GM23338 (cell line): ENCODE measurements at regions not wholly inside any gene's neighbourhood (a gene's known extent, or its start where the extent isn't known, plus 50 kb on each side); places are given as distances from the start of the nearest gene placed in this dataset.

Experiments used
- ATAC-seq: fragments of 200-7000 bp; cut with Tn5 transposase; 3 replicates; pipeline ENCODE4 v1.9.1; 2020
- DNase-seq: peaks from one replicate; pipeline ENCODE4 v3.0.0-alpha.2; 2015; ENCODE audit warnings: low spot score
- H2AFZ ChIP-seq: fragments of 200-600 bp; sonication (generic); 2 replicates; pipeline ENCODE4 v1.8.0; 2016; ENCODE audit warnings: antibody characterized with exemption, mild to moderate bottlenecking, moderate library complexity
- H3F3A ChIP-seq: fragments of 200-600 bp; sonication (generic); replicated peaks from 2 replicates; pipeline ENCODE4 v1.8.0; 2017; ENCODE audit warnings: antibody characterized with exemption, mixed run types, low read depth
- H3K27ac ChIP-seq: fragments of 200-600 bp; sonication (generic); 2 replicates; pipeline ENCODE4 v1.6.1; 2016; ENCODE audit warnings: low read depth
- H3K27me3 ChIP-seq: fragments of 200-600 bp; sonication (generic); 2 replicates; pipeline ENCODE4 v1.8.0; 2016; ENCODE audit warnings: mild to moderate bottlenecking, mixed run types, moderate library complexity; ENCODE audit not compliant: insufficient read depth
- H3K36me3 ChIP-seq: fragments of 200-600 bp; sonication (generic); 2 replicates; pipeline ENCODE4 v1.8.0; 2016; ENCODE audit warnings: mild to moderate bottlenecking; ENCODE audit not compliant: insufficient read depth
- H3K4me1 ChIP-seq: fragments of 200-600 bp; sonication (generic); 2 replicates; pipeline ENCODE4 v1.8.0; 2016; ENCODE audit warnings: mild to moderate bottlenecking, moderate library complexity; ENCODE audit not compliant: insufficient read depth
- H3K4me2 ChIP-seq: fragments of 200-600 bp; sonication (generic); 2 replicates; pipeline ENCODE4 v1.7.1; 2017; ENCODE audit warnings: mixed run types
- H3K4me3 ChIP-seq: fragments of 200-600 bp; sonication (generic); 2 replicates; pipeline ENCODE4 v1.6.1; 2016; ENCODE audit warnings: mixed run types
- H3K79me2 ChIP-seq: fragments of 200-600 bp; sonication (generic); replicated peaks from 2 replicates; pipeline ENCODE4 v1.8.0; 2017; ENCODE audit warnings: mild to moderate bottlenecking; ENCODE audit not compliant: insufficient read depth
- H3K9me2 ChIP-seq: fragments of 200-600 bp; sonication (generic); 2 replicates; pipeline ENCODE4 v1.8.0; 2017; ENCODE audit not compliant: insufficient read depth
- H4K20me1 ChIP-seq: fragments of 200-600 bp; sonication (generic); replicated peaks from 2 replicates; pipeline ENCODE4 v1.8.0; 2017; ENCODE audit warnings: mild to moderate bottlenecking; ENCODE audit not compliant: insufficient read depth
- H3K27ac Mint-ChIP-seq: 2 replicates; pipeline ENCODE4 v1.8.0; 2020; ENCODE audit warnings: inconsistent platforms, mild to moderate bottlenecking, moderate library complexity, mixed read lengths
- H3K27me3 Mint-ChIP-seq: 3 replicates; pipeline ENCODE4 v1.8.0; 2022; ENCODE audit warnings: low read depth, mild to moderate bottlenecking, moderate library complexity, mixed read lengths, inconsistent platforms; ENCODE audit not compliant: insufficient read depth, poor library complexity
- H3K36me3 Mint-ChIP-seq: 3 replicates; pipeline ENCODE4 v1.8.0; 2021; ENCODE audit warnings: low read depth, mild to moderate bottlenecking, inconsistent platforms, moderate library complexity, mixed read lengths
- H3K4me1 Mint-ChIP-seq: 3 replicates; pipeline ENCODE4 v1.8.0; 2020; ENCODE audit warnings: mild to moderate bottlenecking, inconsistent platforms, mixed read lengths
- H3K4me3 Mint-ChIP-seq: 3 replicates; pipeline ENCODE4 v1.8.0; 2021; ENCODE audit warnings: moderate library complexity, mild to moderate bottlenecking, inconsistent platforms, mixed read lengths
- H3K9me3 Mint-ChIP-seq: 3 replicates; pipeline ENCODE4 v1.8.0; 2020; ENCODE audit warnings: moderate library complexity, mild to moderate bottlenecking, inconsistent platforms, mixed read lengths
- CREB1 ChIP-seq: fragments of 250-450 bp; sonication (Bioruptor Pico); IDR thresholded peaks from 2 replicates; pipeline ENCODE4 v1.5.0; 2020; ENCODE audit warnings: low read depth, mild to moderate bottlenecking, moderate library complexity
- CTCF ChIP-seq, 2 experiments: fragments of 200-600 bp in 1 of 2; sonication (generic) in 1 of 2; conservative IDR thresholded peaks; 2 replicates each; pipeline versions ENCODE4 v1.5.1 to v1.6.1; 2016 to 2017; ENCODE audit warnings: antibody characterized with exemption in 2 of 2, low read depth in 2 of 2, mild to moderate bottlenecking in 2 of 2, moderate library complexity in 1 of 2
- EZH2 ChIP-seq: fragments of 200-600 bp; sonication (generic); IDR thresholded peaks from one replicate; pipeline ENCODE4 v1.8.0; 2017; ENCODE audit warnings: antibody characterized with exemption, mild to moderate bottlenecking, low read depth; ENCODE audit not compliant: unreplicated experiment
- EZH2phosphoT487 ChIP-seq: fragments of 200-600 bp; sonication (generic); IDR thresholded peaks from one replicate; pipeline ENCODE4 v1.8.1; 2018; ENCODE audit warnings: antibody characterized with exemption; ENCODE audit not compliant: unreplicated experiment
- NANOG ChIP-seq: IDR thresholded peaks from 2 replicates; pipeline ENCODE4 v1.6.1; 2016; ENCODE audit warnings: antibody characterized with exemption, borderline replicate concordance
- POLR2AphosphoS5 ChIP-seq: IDR thresholded peaks from 2 replicates; pipeline ENCODE4 v1.6.1; 2016; ENCODE audit warnings: antibody characterized with exemption, low read depth
- REST ChIP-seq: IDR thresholded peaks from one replicate; pipeline ENCODE4 v1.6.1; 2018; ENCODE audit warnings: antibody characterized with exemption; ENCODE audit not compliant: unreplicated experiment
- STAT1 ChIP-seq: IDR thresholded peaks from one replicate; pipeline ENCODE4 v1.6.1; 2016; ENCODE audit warnings: antibody characterized with exemption; ENCODE audit not compliant: unreplicated experiment
- ZNF114 ChIP-seq: fragments of 250-450 bp; sonication (Bioruptor Pico); IDR thresholded peaks from 2 replicates; pipeline ENCODE4 v1.5.0; 2020; ENCODE audit warnings: mild to moderate bottlenecking, moderate library complexity
- ZNF331 ChIP-seq: fragments of 250-450 bp; sonication (Bioruptor Pico); IDR thresholded peaks from 2 replicates; pipeline ENCODE4 v1.5.0; 2020; ENCODE audit warnings: low read depth, mild to moderate bottlenecking, moderate library complexity
- TF ChIP-seq, protein P1 (sequence below): IDR thresholded peaks from 2 replicates; pipeline ENCODE4 v1.6.1; 2016; ENCODE audit warnings: antibody characterized with exemption

DNA sequence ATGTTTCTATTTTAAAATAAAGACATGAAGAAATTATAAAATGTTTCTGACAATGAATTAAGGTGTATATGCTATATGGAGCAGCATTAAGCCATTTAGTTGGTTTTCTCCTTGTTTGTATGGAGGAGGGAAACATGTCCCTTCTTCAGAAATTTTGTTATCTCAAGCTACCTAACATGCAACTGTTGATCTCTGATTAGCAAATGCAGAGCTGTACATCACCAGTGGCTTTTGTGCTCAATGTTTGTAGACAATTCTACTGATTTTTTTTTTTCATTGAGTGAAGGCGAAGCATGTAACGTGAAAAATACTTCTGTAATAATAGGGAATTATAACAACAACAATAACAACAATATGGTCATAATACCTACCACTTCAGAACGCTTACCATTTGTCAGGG, 463.7 kb downstream of the PLPP3 start (continued):
- no peak for TF ChIP-seq CTCF (conservative IDR thresholded peaks at IDR 0.05; ENCODE audit: low read depth in 2 of 2)
- no peak for TF ChIP-seq CREB1
- no peak for TF ChIP-seq EZH2
- TF ChIP-seq, protein P1, sequence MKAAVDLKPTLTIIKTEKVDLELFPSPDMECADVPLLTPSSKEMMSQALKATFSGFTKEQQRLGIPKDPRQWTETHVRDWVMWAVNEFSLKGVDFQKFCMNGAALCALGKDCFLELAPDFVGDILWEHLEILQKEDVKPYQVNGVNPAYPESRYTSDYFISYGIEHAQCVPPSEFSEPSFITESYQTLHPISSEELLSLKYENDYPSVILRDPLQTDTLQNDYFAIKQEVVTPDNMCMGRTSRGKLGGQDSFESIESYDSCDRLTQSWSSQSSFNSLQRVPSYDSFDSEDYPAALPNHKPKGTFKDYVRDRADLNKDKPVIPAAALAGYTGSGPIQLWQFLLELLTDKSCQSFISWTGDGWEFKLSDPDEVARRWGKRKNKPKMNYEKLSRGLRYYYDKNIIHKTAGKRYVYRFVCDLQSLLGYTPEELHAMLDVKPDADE = no peak

GRCh38 chr1:56113679-56114078, 465.7 kb downstream of the PLPP3 start:
- Histone ChIP-seq H3K36me3 (no peaks in the 10 kb centered on the region), H2AFZ (no peak overlapping the region), H3K27me3 (no peaks in the 10 kb centered on the region), H3K27ac (no peak overlapping the region), H3F3A (no peaks in the 10 kb centered on the region), H3K9me2 (no peaks in the 10 kb centered on the region), H3K79me2 (no peaks in the 10 kb centered on the region), H3K4me2 (no peak overlapping the region), H3K4me3 (no peak overlapping the region), H4K20me1 (no peaks in the 10 kb centered on the region), H3K4me1 (no peaks in the 10 kb centered on the region)
- Mint-ChIP-seq H3K4me1 (no peaks in the 10 kb centered on the region), H3K9me3 (peaks cover 14% of the 10 kb centered on the region; the same call in 2 of the 3 replicates), H3K36me3 (peaks cover 7% of the 10 kb centered on the region; the same call in 2 of the 3 replicates), H3K4me3 (no peak overlapping the region), H3K27me3 (no peaks in the 10 kb centered on the region), H3K27ac (no peak overlapping the region)
- DNase-seq = no peak
- ATAC-seq = no peak
- TF ChIP-seq NANOG (no peak), EZH2phosphoT487 (no peak), REST (no peak), POLR2AphosphoS5 (no peak), ZNF114 (CRISPR knock-in tag) (no peak), STAT1 (no peak), ZNF331 (CRISPR knock-in tag) (no peak), CTCF (conservative IDR thresholded peaks at IDR 0.05; ENCODE audit: low read depth in 2 of 2) (no peak), EZH2 (no peak)
- TF ChIP-seq, protein P1 = no peak
